ENCODE measurements at regions not wholly inside any gene's neighbourhood (a gene's known extent, or its start where the extent isn't known, plus 50 kb on each side); places are given as distances from the start of the nearest gene placed in this dataset.

GRCh38 chr6:2496291-2496690 lies 250.9 kb upstream of the GMDS start:
- TF ChIP-seq CTCF (conservative IDR thresholded peaks at IDR 0.05; ENCODE audit: low read depth, low read length) (no peak), EZH2phosphoT487 (IDR thresholded peaks at IDR 0.05; ENCODE audit: borderline replicate concordance, low read length) (no peak), EZH2 (IDR thresholded peaks at IDR 0.05; ENCODE audit: low read length, unreplicated experiment) (no peak)

All from PC-3 (cell line).